ENCODE measurements at regions not wholly inside any gene's neighbourhood (a gene's known extent, or its start where the extent isn't known, plus 50 kb on each side); places are given as distances from the start of the nearest gene placed in this dataset.

DNA sequence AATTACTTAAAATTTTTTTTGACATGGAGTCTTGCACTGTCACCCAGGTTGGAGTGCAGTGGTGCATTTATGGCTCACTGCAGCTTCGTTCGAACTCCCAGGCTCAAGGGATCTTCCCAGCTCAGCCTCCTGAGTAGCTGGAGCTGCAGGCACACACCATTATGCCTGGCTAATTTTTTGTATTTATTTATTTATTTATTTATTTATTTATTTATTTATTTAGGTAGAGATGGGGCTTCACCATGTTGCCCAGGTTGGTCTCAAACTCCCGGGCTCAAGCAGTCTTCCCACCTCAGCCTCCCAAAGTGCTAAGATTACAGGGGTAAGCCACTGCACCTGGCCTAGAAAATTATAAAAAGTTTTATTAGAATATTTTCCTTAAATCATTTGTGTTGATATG, 73.6 kb downstream of the DACT1 start:
- ChIA-PET POLR2A (no interaction called here), CTCF (ENCODE audit: low intra/inter-chr PET ratio, low total read pairs) (no interaction called here)
- BruUV-seq (replicated peaks) = no TSS peak
- no peaks in the 10 kb centered on the region for H4K20me1 ChIP-seq (ENCODE audit: insufficient read depth, low read length)
- no peak overlapping the region for H3K27ac ChIP-seq (ENCODE audit: extremely low read length, insufficient read depth, low read length)
- H3K9ac ChIP-seq (ENCODE audit: insufficient read depth, low read depth, low read length) = no peak overlapping the region
- H3K4me3 ChIP-seq (replicated peaks in 1 of 3; ENCODE audit: insufficient read depth in 1 of 3, low read depth in 2 of 3, low read length in 3 of 3) = no peak overlapping the region
- no peaks in the 10 kb centered on the region for H3K79me2 ChIP-seq (ENCODE audit: insufficient read depth, low read length)
- in situ Hi-C loops (cut with HindIII; ENCODE audit: extremely low pct_ligation_motif_present, low pct_unique_long_range_greater_than_20kb) (no loop called here), intact Hi-C loops (cut with micrococcal nuclease; ENCODE audit: unreplicated experiment) (no loop called here)
- no peaks in the 10 kb centered on the region for H3K36me3 ChIP-seq (replicated peaks in 1 of 2; ENCODE audit: control insufficient read depth in 1 of 2, insufficient read depth in 2 of 2, low read length in 2 of 2)
- WGBS (ENCODE audit: low lambda C conversion rate) = 47% methylated on average over 3 of the region's 3 CpGs
- DNase-seq (ENCODE audit: low spot score) (no peak), FAIRE-seq (no peak), ATAC-seq (no peak)
- TF ChIP-seq, protein P1, sequence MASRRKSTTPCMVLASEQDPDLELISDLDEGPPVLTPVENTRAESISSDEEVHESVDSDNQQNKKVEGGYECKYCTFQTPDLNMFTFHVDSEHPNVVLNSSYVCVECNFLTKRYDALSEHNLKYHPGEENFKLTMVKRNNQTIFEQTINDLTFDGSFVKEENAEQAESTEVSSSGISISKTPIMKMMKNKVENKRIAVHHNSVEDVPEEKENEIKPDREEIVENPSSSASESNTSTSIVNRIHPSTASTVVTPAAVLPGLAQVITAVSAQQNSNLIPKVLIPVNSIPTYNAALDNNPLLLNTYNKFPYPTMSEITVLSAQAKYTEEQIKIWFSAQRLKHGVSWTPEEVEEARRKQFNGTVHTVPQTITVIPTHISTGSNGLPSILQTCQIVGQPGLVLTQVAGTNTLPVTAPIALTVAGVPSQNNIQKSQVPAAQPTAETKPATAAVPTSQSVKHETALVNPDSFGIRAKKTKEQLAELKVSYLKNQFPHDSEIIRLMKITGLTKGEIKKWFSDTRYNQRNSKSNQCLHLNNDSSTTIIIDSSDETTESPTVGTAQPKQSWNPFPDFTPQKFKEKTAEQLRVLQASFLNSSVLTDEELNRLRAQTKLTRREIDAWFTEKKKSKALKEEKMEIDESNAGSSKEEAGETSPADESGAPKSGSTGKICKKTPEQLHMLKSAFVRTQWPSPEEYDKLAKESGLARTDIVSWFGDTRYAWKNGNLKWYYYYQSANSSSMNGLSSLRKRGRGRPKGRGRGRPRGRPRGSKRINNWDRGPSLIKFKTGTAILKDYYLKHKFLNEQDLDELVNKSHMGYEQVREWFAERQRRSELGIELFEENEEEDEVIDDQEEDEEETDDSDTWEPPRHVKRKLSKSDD (CRISPR knock-in tag; IDR thresholded peaks at IDR 0.05; ENCODE audit: low read depth) = no peak
- TF ChIP-seq TEAD3 (CRISPR knock-in tag; optimal IDR thresholded peaks at IDR 0.05; ENCODE audit: borderline replicate concordance) (no peak), ZNF713 (CRISPR knock-in tag; IDR thresholded peaks at IDR 0.05) (no peak), SP5 (CRISPR knock-in tag; IDR thresholded peaks at IDR 0.05; ENCODE audit: borderline replicate concordance, low read depth) (no peak), ZNF468 (CRISPR knock-in tag; IDR thresholded peaks at IDR 0.05) (no peak)
- H3K4me1 ChIP-seq (ENCODE audit: insufficient read depth, low read length) = no peaks in the 10 kb centered on the region
- H3K27me3 ChIP-seq (ENCODE audit: control insufficient read depth in 1 of 2, insufficient read depth in 2 of 2, low read length in 2 of 2) = no peaks in the 10 kb centered on the region; a peak in 1 of 5 replicates
- H2AFZ ChIP-seq (ENCODE audit: low read length) = no peak overlapping the region
- H3K9me3 ChIP-seq (ENCODE audit: low read length) = no peaks in the 10 kb centered on the region
- H3K4me2 ChIP-seq (ENCODE audit: low read depth, low read length) = no peak overlapping the region

DNA sequence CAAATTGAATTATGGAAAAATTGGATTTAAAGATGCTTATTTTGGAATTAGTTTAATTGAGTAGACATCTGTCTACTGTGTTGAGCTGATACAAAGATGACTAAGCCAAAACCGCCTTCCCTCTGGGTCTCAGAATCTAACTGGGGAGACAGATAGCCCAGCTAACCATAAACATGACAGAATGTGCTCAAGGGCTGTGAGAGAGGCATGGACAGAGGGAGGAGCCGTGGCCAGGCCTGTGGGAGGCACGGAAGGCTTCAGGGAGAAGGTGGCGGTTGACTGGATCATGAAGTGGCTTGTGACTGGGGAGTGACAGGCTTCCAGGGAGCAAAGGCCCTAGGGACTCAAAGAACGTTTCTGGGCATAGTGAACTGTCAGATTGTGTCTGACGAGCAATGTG, 74.6 kb downstream of the DACT1 start:
- POLR2A ChIA-PET = no interaction called here
- Histone ChIP-seq H3K9ac (ENCODE audit: insufficient read depth, low read depth, low read length) (no peak overlapping the region), H3K9me3 (ENCODE audit: low read length) (no peaks in the 10 kb centered on the region), H3K4me3 (replicated peaks in 1 of 3; ENCODE audit: insufficient read depth in 1 of 3, low read depth in 2 of 3, low read length in 3 of 3) (no peak overlapping the region), H3K36me3 (replicated peaks in 1 of 2; ENCODE audit: control insufficient read depth in 1 of 2, insufficient read depth in 2 of 2, low read length in 2 of 2) (no peaks in the 10 kb centered on the region), H3K27me3 (ENCODE audit: control insufficient read depth in 1 of 2, insufficient read depth in 2 of 2, low read length in 2 of 2) (no peaks in the 10 kb centered on the region; a peak in 1 of 5 replicates), H4K20me1 (ENCODE audit: insufficient read depth, low read length) (no peaks in the 10 kb centered on the region), H2AFZ (ENCODE audit: low read length) (no peak overlapping the region), H3K27ac (ENCODE audit: extremely low read length, insufficient read depth, low read length) (no peak overlapping the region), H3K4me2 (ENCODE audit: low read depth, low read length) (no peak overlapping the region), H3K79me2 (ENCODE audit: insufficient read depth, low read length) (no peaks in the 10 kb centered on the region), H3K4me1 (ENCODE audit: insufficient read depth, low read length) (no peaks in the 10 kb centered on the region)
- CTCF ChIA-PET (ENCODE audit: low intra/inter-chr PET ratio, low total read pairs) = no interaction called here
- intact Hi-C loops (cut with micrococcal nuclease; ENCODE audit: unreplicated experiment) (no loop called here), in situ Hi-C loops (cut with HindIII; ENCODE audit: extremely low pct_ligation_motif_present, low pct_unique_long_range_greater_than_20kb) (no loop called here)
- no TSS peak for BruUV-seq (replicated peaks)
- FAIRE-seq (no peak), ATAC-seq (no peak), DNase-seq (ENCODE audit: low spot score) (no peak)
- 3% methylated on average over 6 of the region's 6 CpGs for WGBS (ENCODE audit: low lambda C conversion rate)
- TF ChIP-seq KDM1A (CRISPR knock-in tag; IDR thresholded peaks at IDR 0.05) (no peak), ZMYM2 (CRISPR knock-in tag; IDR thresholded peaks at IDR 0.05) (no peak), FLYWCH1 (CRISPR knock-in tag; IDR thresholded peaks at IDR 0.05) (no peak), BORCS8-MEF2B (CRISPR knock-in tag; IDR thresholded peaks at IDR 0.05) (no peak), HES4 (CRISPR knock-in tag; IDR thresholded peaks at IDR 0.05; ENCODE audit: borderline replicate concordance) (no peak), TARDBP (CRISPR knock-in tag; IDR thresholded peaks at IDR 0.05) (no peak), ZNF703 (CRISPR knock-in tag; IDR thresholded peaks at IDR 0.05; ENCODE audit: borderline replicate concordance) (no peak), ZNF274 (CRISPR knock-in tag; IDR thresholded peaks at IDR 0.05) (no peak), ZNF101 (CRISPR knock-in tag; IDR thresholded peaks at IDR 0.05; ENCODE audit: borderline replicate concordance, low read depth) (no peak)
- TF ChIP-seq, protein P2, sequence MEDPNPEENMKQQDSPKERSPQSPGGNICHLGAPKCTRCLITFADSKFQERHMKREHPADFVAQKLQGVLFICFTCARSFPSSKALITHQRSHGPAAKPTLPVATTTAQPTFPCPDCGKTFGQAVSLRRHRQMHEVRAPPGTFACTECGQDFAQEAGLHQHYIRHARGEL (CRISPR knock-in tag; IDR thresholded peaks at IDR 0.05) = no peak
- TF ChIP-seq, protein P3, sequence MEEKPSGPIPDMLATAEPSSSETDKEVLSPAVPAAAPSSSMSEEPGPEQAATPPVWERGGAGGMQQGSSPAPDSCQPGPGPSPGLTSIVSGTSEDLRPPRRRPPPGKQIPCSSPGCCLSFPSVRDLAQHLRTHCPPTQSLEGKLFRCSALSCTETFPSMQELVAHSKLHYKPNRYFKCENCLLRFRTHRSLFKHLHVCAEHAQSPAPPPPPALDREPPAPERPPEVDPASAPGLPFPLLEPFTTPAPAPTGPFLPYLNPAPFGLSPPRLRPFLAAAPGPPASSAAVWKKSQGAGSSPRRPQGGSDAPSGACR (CRISPR knock-in tag; IDR thresholded peaks at IDR 0.05) = no peak

All from HepG2 (cell line).